Keratinocyte (primary cell): ENCODE measurements at regions not wholly inside any gene's neighbourhood (a gene's known extent, or its start where the extent isn't known, plus 50 kb on each side); places are given as distances from the start of the nearest gene placed in this dataset.
"Not testable (repeated sequence)": the region's sequence is repeated elsewhere in the genome, so short reads cannot be mapped to it uniquely, and the experiment has no call there.

Experiments
- DNase-seq: peaks from one replicate; pipeline ENCODE4 v3.0.0-alpha.2; 2011; ENCODE audit warnings: low read depth, missing footprints, low spot score
- FAIRE-seq: peaks from 2 replicates; lab custom pipeline; 2011; peaks lifted over from hg19 to GRCh38; lab: Jason Lieb, UNC
- H2AFZ ChIP-seq: 2 replicates; pipeline ENCODE4 v1.6.0; 2012; ENCODE audit warnings: low read length, control low read depth, inconsistent platforms; ENCODE audit not compliant: control insufficient read depth
- H3K27ac ChIP-seq: 2 replicates; pipeline ENCODE4 v1.5.1; 2011; ENCODE audit warnings: low read length; ENCODE audit not compliant: control insufficient read depth, insufficient read depth
- H3K27me3 ChIP-seq: 3 replicates; pipeline ENCODE4 v1.6.0; 2011; ENCODE audit warnings: low read length; ENCODE audit not compliant: control insufficient read depth, insufficient read depth; ENCODE audit errors: extremely low read depth
- H3K36me3 ChIP-seq, 2 experiments: 2 replicates in 1 of 2; 3 replicates in 1 of 2; pipeline ENCODE4 v1.5.1; 2011; ENCODE audit warnings: low read length in 2 of 2, mild to moderate bottlenecking in 1 of 2; ENCODE audit not compliant: control insufficient read depth in 2 of 2, insufficient read depth in 2 of 2; ENCODE audit errors: extremely low read depth in 1 of 2
- H3K4me1 ChIP-seq: 3 replicates; pipeline ENCODE4 v1.5.1; 2011; ENCODE audit warnings: low read length; ENCODE audit not compliant: control insufficient read depth, insufficient read depth; ENCODE audit errors: extremely low read depth
- H3K4me2 ChIP-seq: 3 replicates; pipeline ENCODE4 v1.6.0; 2011; ENCODE audit warnings: low read depth, low read length; ENCODE audit not compliant: control insufficient read depth, insufficient read depth; ENCODE audit errors: extremely low read depth
- H3K4me3 ChIP-seq, 3 experiments: fragments of 200-600 bp in 1 of 3; sonication (generic) in 1 of 3; 2 replicates in 2 of 3; 3 replicates in 1 of 3; pipeline ENCODE4 v1.5.1; 2011 to 2016; ENCODE audit warnings: low read length in 3 of 3, mild to moderate bottlenecking in 3 of 3, control low read depth in 2 of 3, inconsistent platforms in 1 of 3, low read depth in 1 of 3, mixed read lengths in 1 of 3, mixed run types in 1 of 3, moderate library complexity in 1 of 3; ENCODE audit not compliant: control insufficient read depth in 2 of 3, insufficient read depth in 2 of 3; ENCODE audit errors: extremely low read depth in 1 of 3
- H3K79me2 ChIP-seq: 2 replicates; pipeline ENCODE4 v1.6.0; 2012; ENCODE audit warnings: low read length; ENCODE audit not compliant: control insufficient read depth, insufficient read depth
- H3K9ac ChIP-seq: 3 replicates; pipeline ENCODE4 v1.6.0; 2011; ENCODE audit warnings: low read length; ENCODE audit not compliant: control insufficient read depth, insufficient read depth; ENCODE audit errors: extremely low read depth
- H3K9me1 ChIP-seq: 3 replicates; pipeline ENCODE4 v1.6.0; 2011; ENCODE audit warnings: low read length; ENCODE audit not compliant: control insufficient read depth, insufficient read depth; ENCODE audit errors: extremely low read depth
- H3K9me3 ChIP-seq: 2 replicates; pipeline ENCODE4 v1.5.1; 2012; ENCODE audit warnings: low read depth, low read length; ENCODE audit not compliant: control insufficient read depth
- H4K20me1 ChIP-seq: 3 replicates; pipeline ENCODE4 v1.6.0; 2011; ENCODE audit warnings: low read length; ENCODE audit not compliant: control insufficient read depth, insufficient read depth; ENCODE audit errors: extremely low read depth
- EZH2 ChIP-seq: IDR thresholded peaks from one replicate; pipeline ENCODE4 v1.6.1; 2012; ENCODE audit warnings: inconsistent platforms, mild to moderate bottlenecking, low read length, moderate library complexity
- dilution Hi-C: fragments of 300-500 bp; cut with MboI; formaldehyde crosslinking; loops from one replicate; pipeline ENCODE4 v1.7.0; 2020; ENCODE audit warnings: low sequenced_read_pairs; ENCODE audit not compliant: extremely low pct_ligation_motif_present
- TF ChIP-seq, protein P1 (sequence below), 3 experiments: IDR thresholded peaks in 1 of 3; conservative IDR thresholded peaks in 1 of 3; optimal IDR thresholded peaks in 1 of 3; 2 replicates in 2 of 3; 3 replicates in 1 of 3; pipeline versions ENCODE3 to v1.5.1; 2011; ENCODE audit warnings: low read length in 3 of 3, mild to moderate bottlenecking in 3 of 3, moderate library complexity in 2 of 3, control low read depth in 1 of 3, inconsistent platforms in 1 of 3; ENCODE audit not compliant: insufficient read depth in 2 of 3; ENCODE audit errors: extremely low read depth in 1 of 3

DNA sequence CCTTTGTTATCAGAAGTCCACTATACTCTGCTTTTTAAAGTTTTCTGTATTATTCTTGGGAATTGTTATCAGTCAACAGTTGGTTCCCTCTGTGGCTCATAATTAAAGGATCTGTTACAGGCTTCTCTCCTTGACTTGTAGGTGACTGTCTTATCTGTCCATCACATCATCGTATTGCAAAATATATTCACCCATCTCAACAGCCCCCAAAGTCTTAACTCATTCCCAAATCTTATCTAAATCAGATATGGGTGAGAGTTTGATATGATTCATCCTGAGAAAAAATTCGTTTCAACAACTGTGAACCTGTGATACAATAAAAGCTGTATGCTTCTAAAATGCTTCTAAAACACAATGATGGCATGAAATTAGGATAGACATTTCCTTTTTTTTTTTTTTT, 1245.6 kb upstream of the RAG2 start:
- TF ChIP-seq, protein P1, sequence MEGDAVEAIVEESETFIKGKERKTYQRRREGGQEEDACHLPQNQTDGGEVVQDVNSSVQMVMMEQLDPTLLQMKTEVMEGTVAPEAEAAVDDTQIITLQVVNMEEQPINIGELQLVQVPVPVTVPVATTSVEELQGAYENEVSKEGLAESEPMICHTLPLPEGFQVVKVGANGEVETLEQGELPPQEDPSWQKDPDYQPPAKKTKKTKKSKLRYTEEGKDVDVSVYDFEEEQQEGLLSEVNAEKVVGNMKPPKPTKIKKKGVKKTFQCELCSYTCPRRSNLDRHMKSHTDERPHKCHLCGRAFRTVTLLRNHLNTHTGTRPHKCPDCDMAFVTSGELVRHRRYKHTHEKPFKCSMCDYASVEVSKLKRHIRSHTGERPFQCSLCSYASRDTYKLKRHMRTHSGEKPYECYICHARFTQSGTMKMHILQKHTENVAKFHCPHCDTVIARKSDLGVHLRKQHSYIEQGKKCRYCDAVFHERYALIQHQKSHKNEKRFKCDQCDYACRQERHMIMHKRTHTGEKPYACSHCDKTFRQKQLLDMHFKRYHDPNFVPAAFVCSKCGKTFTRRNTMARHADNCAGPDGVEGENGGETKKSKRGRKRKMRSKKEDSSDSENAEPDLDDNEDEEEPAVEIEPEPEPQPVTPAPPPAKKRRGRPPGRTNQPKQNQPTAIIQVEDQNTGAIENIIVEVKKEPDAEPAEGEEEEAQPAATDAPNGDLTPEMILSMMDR (optimal IDR thresholded peaks at IDR 0.05 in 1 of 3, IDR thresholded peaks at IDR 0.05 in 1 of 3, conservative IDR thresholded peaks at IDR 0.05 in 1 of 3; ENCODE audit: extremely low read depth in 1 of 3, insufficient read depth in 2 of 3, low read length in 3 of 3): no peak
- no peak for TF ChIP-seq EZH2
- no peak overlapping the region for H2AFZ ChIP-seq
- H3K36me3 ChIP-seq: no peaks in the 10 kb centered on the region
- no peak overlapping the region for H3K9ac ChIP-seq
- no peaks in the 10 kb centered on the region for H3K9me1 ChIP-seq
- no peak overlapping the region for H3K4me2 ChIP-seq
- dilution Hi-C loops: no loop called here
- H3K9me3 ChIP-seq: no peaks in the 10 kb centered on the region
- FAIRE-seq: no peak
- H3K79me2 ChIP-seq: no peaks in the 10 kb centered on the region
- H4K20me1 ChIP-seq: no peaks in the 10 kb centered on the region
- H3K4me1 ChIP-seq: no peaks in the 10 kb centered on the region
- H3K4me3 ChIP-seq: no peak overlapping the region
- DNase-seq: no peak
- no peak overlapping the region for H3K27ac ChIP-seq
- no peaks in the 10 kb centered on the region for H3K27me3 ChIP-seq

DNA sequence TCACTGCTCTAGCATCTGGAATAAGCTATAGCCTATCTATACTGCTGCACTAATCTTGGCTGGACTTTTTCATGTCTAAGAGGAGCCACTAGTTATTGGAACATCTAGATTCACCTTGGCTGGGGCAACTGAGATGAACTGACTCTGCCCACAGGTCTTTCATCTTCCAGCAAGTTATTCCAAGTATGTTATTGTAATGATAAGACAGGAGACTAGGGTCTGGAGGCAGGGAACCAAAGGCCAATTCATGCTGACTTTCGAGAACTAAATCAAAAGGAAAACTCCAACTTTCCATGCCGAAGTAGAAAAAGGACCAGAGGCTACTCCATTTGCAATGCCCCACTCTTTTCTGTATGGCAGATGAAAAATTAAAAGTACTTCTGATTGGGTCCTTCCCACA, 1243.0 kb upstream of the RAG2 start:
- Histone ChIP-seq H3K36me3 (no peaks in the 10 kb centered on the region), H3K27me3 (no peaks in the 10 kb centered on the region), H3K4me1 (no peaks in the 10 kb centered on the region), H3K4me2 (no peak overlapping the region), H3K79me2 (no peaks in the 10 kb centered on the region), H3K4me3 (no peak overlapping the region), H2AFZ (no peak overlapping the region), H3K9ac (no peak overlapping the region), H4K20me1 (no peaks in the 10 kb centered on the region), H3K9me3 (no peaks in the 10 kb centered on the region), H3K27ac (no peak overlapping the region), H3K9me1 (no peaks in the 10 kb centered on the region)
- dilution Hi-C loops: no loop called here
- DNase-seq (no peak), FAIRE-seq (no peak)
- TF ChIP-seq EZH2: no peak
- TF ChIP-seq, protein P1 (optimal IDR thresholded peaks at IDR 0.05 in 1 of 3, IDR thresholded peaks at IDR 0.05 in 1 of 3, conservative IDR thresholded peaks at IDR 0.05 in 1 of 3; ENCODE audit: extremely low read depth in 1 of 3, insufficient read depth in 2 of 3, low read length in 3 of 3): no peak

DNA sequence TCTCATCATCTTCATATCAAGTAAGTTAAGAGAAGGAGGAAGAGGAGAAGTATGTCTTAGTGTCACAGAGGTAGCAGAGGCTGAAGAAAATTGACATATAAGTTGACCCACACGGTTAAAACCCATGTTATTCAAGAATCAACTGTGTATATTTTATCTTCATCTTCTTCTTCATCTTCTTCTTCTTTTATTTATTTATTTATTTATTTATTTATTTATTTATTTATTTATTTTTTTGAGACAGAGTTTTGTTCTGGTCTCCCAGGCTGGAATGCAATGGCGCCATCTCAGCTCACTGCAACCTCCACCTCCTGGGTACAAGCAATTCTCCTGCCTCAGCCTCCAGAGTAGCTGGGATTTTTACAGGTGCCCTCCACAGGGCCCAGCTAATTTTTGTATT, 1242.3 kb upstream of the RAG2 start:
- H3K9me3 ChIP-seq, FAIRE-seq, H2AFZ ChIP-seq, H3K4me3 ChIP-seq, H3K4me1 ChIP-seq, DNase-seq, H3K27me3 ChIP-seq, dilution Hi-C loops, H4K20me1 ChIP-seq, H3K79me2 ChIP-seq, H3K36me3 ChIP-seq, H3K9me1 ChIP-seq, H3K9ac ChIP-seq, H3K27ac ChIP-seq, H3K4me2 ChIP-seq: not testable (repeated sequence)
